ENCODE measurements at regions not wholly inside any gene's neighbourhood (a gene's known extent, or its start where the extent isn't known, plus 50 kb on each side); places are given as distances from the start of the nearest gene placed in this dataset.

DNA sequence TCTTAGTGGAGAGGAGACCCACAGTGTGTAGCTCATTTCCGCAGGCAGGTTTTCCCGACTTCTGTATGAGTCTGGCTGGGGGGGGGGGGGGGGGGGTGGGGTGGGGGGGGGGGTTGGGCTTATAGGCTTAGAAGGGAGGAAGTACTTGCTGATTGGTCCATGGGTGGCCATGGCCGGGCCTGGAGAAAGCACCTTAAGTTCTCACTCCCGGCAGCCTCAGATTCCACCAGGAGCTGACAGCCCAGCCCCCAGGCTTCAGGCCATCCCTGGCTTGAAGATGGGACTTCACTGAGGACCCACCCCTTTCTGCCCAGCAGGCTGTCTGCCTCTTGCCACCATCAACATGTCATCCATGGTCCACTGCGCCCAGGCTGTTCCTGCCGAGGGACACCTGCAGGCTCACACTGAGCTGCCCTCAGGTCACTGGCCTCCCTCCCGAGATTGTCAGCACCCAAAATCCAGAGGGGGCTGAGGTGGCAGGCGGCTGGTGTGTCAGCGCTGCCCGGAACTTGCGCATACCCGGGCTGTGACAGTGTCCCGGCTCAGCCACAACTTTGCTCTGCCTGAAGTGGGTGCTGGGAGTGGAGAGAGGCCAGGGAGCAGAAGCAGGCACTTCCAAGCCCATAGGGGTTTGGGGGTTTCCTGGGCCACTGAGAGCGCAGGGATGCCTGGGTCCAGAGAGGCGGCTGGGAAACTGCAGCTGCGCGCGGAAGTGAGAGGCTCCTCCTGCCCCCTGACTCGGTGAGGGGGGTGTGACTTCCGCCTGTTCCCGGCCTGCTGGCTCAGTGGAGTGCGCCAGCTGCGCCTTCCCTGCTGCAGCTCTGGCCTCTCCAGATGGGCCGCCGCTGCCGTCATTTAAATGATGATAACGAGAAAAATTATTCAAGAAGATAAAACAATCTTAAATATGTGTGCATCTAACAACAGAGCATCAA is 256.1 kb downstream of the RPRM start:
- Histone ChIP-seq H3K36me3 (no peaks in the 10 kb centered on the region), H3K27me3 (no peaks in the 10 kb centered on the region), H3K9me3 (peaks cover 0 to 27% (median 0%) of the 10 kb centered on the region in 4 donors), H3K4me1 (no peaks in the 10 kb centered on the region), H3K27ac (no peak overlapping the region), H3K4me3 (no peak overlapping the region)
- 90 to 97% methylated on average over 23 to 24 of the region's 27 CpGs for WGBS, 2 donors
- no peak for DNase-seq (ENCODE audit: low spot score in 2 of 2)
- TF ChIP-seq EP300 (IDR thresholded peaks at IDR 0.05) (no peak), CTCF (IDR thresholded peaks at IDR 0.05) (no peak)

GRCh38 chr2:153221506-153221905 is 257.1 kb downstream of the RPRM start:
- peaks cover 0 to 27% (median 0%) of the 10 kb centered on the region in 4 donors for H3K9me3 ChIP-seq
- H3K27ac ChIP-seq = no peak overlapping the region
- 92 to 93% methylated on average over 10 to 11 of the region's 11 CpGs for WGBS, 2 donors
- no peak for TF ChIP-seq EP300 (IDR thresholded peaks at IDR 0.05)
- no peak for TF ChIP-seq POLR2A (IDR thresholded peaks at IDR 0.05)
- no peak for TF ChIP-seq CTCF (IDR thresholded peaks at IDR 0.05)
- DNase-seq (ENCODE audit: low spot score in 2 of 2) = no peak
- H3K27me3 ChIP-seq = no peaks in the 10 kb centered on the region
- H3K4me1 ChIP-seq = no peaks in the 10 kb centered on the region
- no peak overlapping the region for H3K4me3 ChIP-seq
- no peaks in the 10 kb centered on the region for H3K36me3 ChIP-seq

DNA sequence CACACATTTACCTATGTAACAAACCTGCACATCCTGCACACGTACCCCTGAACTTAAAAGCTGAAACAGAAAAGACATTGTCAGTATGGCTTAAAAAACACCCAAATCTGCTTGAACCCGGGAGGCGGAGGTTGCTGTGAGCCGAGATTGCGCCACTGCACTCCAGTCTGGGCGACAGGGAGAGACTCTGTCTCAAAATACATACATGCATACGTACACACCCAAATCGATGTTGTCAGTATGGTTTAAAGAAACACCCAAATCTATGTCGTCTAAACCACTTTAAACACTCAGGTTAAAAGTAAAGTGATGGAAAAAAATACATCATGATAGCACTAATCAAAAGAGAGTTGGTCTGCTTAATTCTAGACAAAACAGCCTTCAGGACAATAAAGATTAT is 257.5 kb downstream of the RPRM start:
- Histone ChIP-seq H3K36me3 (no peaks in the 10 kb centered on the region), H3K4me1 (no peaks in the 10 kb centered on the region), H3K4me3 (no peak overlapping the region), H3K27ac (no peak overlapping the region), H3K9me3 (peaks cover 0 to 26% (median 0%) of the 10 kb centered on the region in 4 donors), H3K27me3 (no peaks in the 10 kb centered on the region)
- TF ChIP-seq EP300 (IDR thresholded peaks at IDR 0.05) = no peak
- no peak for TF ChIP-seq POLR2A (IDR thresholded peaks at IDR 0.05)
- TF ChIP-seq CTCF (IDR thresholded peaks at IDR 0.05) = no peak
- DNase-seq (ENCODE audit: low spot score in 2 of 2) = no peak
- WGBS, 2 donors = 87 to 89% methylated on average over 9 of the region's 9 CpGs

- Histone ChIP-seq H3K9me3 (peaks cover 0 to 11% (median 0%) of the 10 kb centered on the region in 4 donors), H3K36me3 (no peaks in the 10 kb centered on the region), H3K4me1 (no peaks in the 10 kb centered on the region), H3K4me3 (no peak overlapping the region), H3K27me3 (no peaks in the 10 kb centered on the region), H3K27ac (no peak overlapping the region)
- TF ChIP-seq POLR2A (IDR thresholded peaks at IDR 0.05) (no peak), CTCF (IDR thresholded peaks at IDR 0.05) (no peak), EP300 (IDR thresholded peaks at IDR 0.05) (no peak)
- no peak for DNase-seq (ENCODE audit: low spot score in 2 of 2)
Measured at GRCh38 chr2:153218851-153219250, 259.7 kb downstream of the RPRM start.

GRCh38 chr2:153214337-153214736 is 264.2 kb downstream of the RPRM start:
- TF ChIP-seq EP300 (IDR thresholded peaks at IDR 0.05) = no peak
- TF ChIP-seq POLR2A (IDR thresholded peaks at IDR 0.05) = no peak
- TF ChIP-seq CTCF (IDR thresholded peaks at IDR 0.05) = no peak
- H3K4me1 ChIP-seq = no peaks in the 10 kb centered on the region
- DNase-seq (ENCODE audit: low spot score in 2 of 2) = no peak
- H3K4me3 ChIP-seq = no peak overlapping the region
- 74 to 78% methylated on average over 1 of the region's 1 CpG for WGBS, 2 donors
- no peaks in the 10 kb centered on the region for H3K9me3 ChIP-seq
- no peaks in the 10 kb centered on the region for H3K27me3 ChIP-seq
- H3K36me3 ChIP-seq = no peaks in the 10 kb centered on the region
- H3K27ac ChIP-seq = no peak overlapping the region
